Type B pancreatic cell (in vitro differentiated cells): ENCODE measurements at regions not wholly inside any gene's neighbourhood (a gene's known extent, or its start where the extent isn't known, plus 50 kb on each side); places are given as distances from the start of the nearest gene placed in this dataset.

ENCODE experiments used
- DNase-seq: peaks from one replicate; pipeline ENCODE4 v3.0.0; 2021; ENCODE audit warnings: mixed read lengths; ENCODE audit not compliant: unreplicated experiment; ENCODE audit errors: extremely low spot score
- H3K27ac Mint-ChIP-seq: 2 replicates; pipeline ENCODE4 v1.8.0; 2021; ENCODE audit warnings: mild to moderate bottlenecking, mixed read lengths
- H3K27me3 Mint-ChIP-seq: 2 replicates; pipeline ENCODE4 v1.8.0; 2021; ENCODE audit warnings: mixed read lengths
- H3K36me3 Mint-ChIP-seq: 2 replicates; pipeline ENCODE4 v1.8.0; 2021; ENCODE audit warnings: mixed read lengths
- H3K4me1 Mint-ChIP-seq: one replicate; pipeline ENCODE4 v1.8.0; 2021; ENCODE audit warnings: mixed read lengths; ENCODE audit not compliant: unreplicated experiment
- H3K4me3 Mint-ChIP-seq: 2 replicates; pipeline ENCODE4 v1.8.0; 2021; ENCODE audit warnings: mild to moderate bottlenecking, mixed read lengths
- H3K9me3 Mint-ChIP-seq: 2 replicates; pipeline ENCODE4 v1.8.0; 2021; ENCODE audit warnings: mixed read lengths
- TF ChIP-seq, protein P1 (sequence below): fragments of 200-600 bp; sonication (generic); conservative IDR thresholded peaks from 2 replicates; pipeline ENCODE4 v1.5.0; 2021; ENCODE audit warnings: antibody characterized with exemption, mild to moderate bottlenecking

- TF ChIP-seq, protein P1, sequence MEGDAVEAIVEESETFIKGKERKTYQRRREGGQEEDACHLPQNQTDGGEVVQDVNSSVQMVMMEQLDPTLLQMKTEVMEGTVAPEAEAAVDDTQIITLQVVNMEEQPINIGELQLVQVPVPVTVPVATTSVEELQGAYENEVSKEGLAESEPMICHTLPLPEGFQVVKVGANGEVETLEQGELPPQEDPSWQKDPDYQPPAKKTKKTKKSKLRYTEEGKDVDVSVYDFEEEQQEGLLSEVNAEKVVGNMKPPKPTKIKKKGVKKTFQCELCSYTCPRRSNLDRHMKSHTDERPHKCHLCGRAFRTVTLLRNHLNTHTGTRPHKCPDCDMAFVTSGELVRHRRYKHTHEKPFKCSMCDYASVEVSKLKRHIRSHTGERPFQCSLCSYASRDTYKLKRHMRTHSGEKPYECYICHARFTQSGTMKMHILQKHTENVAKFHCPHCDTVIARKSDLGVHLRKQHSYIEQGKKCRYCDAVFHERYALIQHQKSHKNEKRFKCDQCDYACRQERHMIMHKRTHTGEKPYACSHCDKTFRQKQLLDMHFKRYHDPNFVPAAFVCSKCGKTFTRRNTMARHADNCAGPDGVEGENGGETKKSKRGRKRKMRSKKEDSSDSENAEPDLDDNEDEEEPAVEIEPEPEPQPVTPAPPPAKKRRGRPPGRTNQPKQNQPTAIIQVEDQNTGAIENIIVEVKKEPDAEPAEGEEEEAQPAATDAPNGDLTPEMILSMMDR: no peak
- H3K9me3 Mint-ChIP-seq: no peaks in the 10 kb centered on the region
- H3K4me1 Mint-ChIP-seq: peaks cover 14% of the 10 kb centered on the region
- H3K4me3 Mint-ChIP-seq: no peak overlapping the region
- peaks cover 31% of the 10 kb centered on the region for H3K27me3 Mint-ChIP-seq
- no peak for DNase-seq
- H3K27ac Mint-ChIP-seq: no peak overlapping the region
- H3K36me3 Mint-ChIP-seq: no peaks in the 10 kb centered on the region
These were observed 130.6 kb upstream of the NKX1-1 start for GRCh38 chr4:1536579-1537409.

GRCh38 chr4:1535926-1536578 lies 129.8 kb upstream of the NKX1-1 start:
- H3K27me3 Mint-ChIP-seq: peaks cover 36% of the 10 kb centered on the region
- no peak overlapping the region for H3K27ac Mint-ChIP-seq
- H3K4me3 Mint-ChIP-seq: no peak overlapping the region
- H3K9me3 Mint-ChIP-seq: no peaks in the 10 kb centered on the region
- TF ChIP-seq, protein P1: no peak
- peaks cover 14% of the 10 kb centered on the region for H3K4me1 Mint-ChIP-seq
- H3K36me3 Mint-ChIP-seq: no peaks in the 10 kb centered on the region
- no peak for DNase-seq

- DNase-seq: no peak
- TF ChIP-seq, protein P1: no peak
- no peak overlapping the region for H3K27ac Mint-ChIP-seq
- H3K9me3 Mint-ChIP-seq: no peaks in the 10 kb centered on the region
- no peak overlapping the region for H3K4me3 Mint-ChIP-seq
- no peaks in the 10 kb centered on the region for H3K36me3 Mint-ChIP-seq
- peaks cover 41% of the 10 kb centered on the region for H3K27me3 Mint-ChIP-seq
- peaks cover 14% of the 10 kb centered on the region for H3K4me1 Mint-ChIP-seq
These were observed 128.8 kb upstream of the NKX1-1 start for GRCh38 chr4:1534876-1535526.

GRCh38 chr4:1534095-1534872 lies 128.0 kb upstream of the NKX1-1 start:
- H3K27me3 Mint-ChIP-seq: peaks cover 44% of the 10 kb centered on the region
- TF ChIP-seq, protein P1: no peak
- H3K27ac Mint-ChIP-seq: no peak overlapping the region
- no peak overlapping the region for H3K4me3 Mint-ChIP-seq
- no peak for DNase-seq
- no peaks in the 10 kb centered on the region for H3K9me3 Mint-ChIP-seq
- peaks cover 10% of the 10 kb centered on the region for H3K4me1 Mint-ChIP-seq
- H3K36me3 Mint-ChIP-seq: no peaks in the 10 kb centered on the region

DNA sequence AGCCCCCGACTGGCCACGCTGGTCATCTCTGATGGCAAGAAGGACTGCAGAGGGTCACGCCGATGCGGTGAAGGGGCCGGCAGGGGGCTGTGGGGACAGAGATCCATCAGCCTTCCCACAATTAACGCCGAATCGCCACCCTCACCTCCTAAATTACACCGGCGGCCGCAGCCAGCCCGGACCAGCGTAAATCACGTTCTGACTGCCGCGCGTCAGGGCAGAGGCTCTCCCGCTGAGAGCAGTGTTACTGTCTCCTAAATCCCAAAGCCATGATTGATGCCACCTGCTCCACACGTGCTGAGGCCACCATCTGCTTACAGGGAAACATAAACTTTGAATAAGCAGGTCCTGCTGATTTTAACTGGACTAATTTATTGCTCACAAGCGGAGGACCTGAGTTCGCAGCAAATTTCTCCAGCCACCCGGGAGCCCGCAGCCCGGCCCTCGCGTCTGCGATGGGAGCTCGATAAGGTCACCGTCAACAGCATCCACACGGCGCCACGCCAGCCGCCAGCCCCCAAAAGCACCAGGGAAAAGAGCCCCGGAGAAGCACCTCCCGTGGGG lies 127.3 kb upstream of the NKX1-1 start:
- no peaks in the 10 kb centered on the region for H3K9me3 Mint-ChIP-seq
- TF ChIP-seq, protein P1: no peak

More for the DNA sequence above, 127.3 kb upstream of the NKX1-1 start:
- no peak for DNase-seq
- H3K27me3 Mint-ChIP-seq: peaks cover 49% of the 10 kb centered on the region
- H3K36me3 Mint-ChIP-seq: no peaks in the 10 kb centered on the region
- no peak overlapping the region for H3K27ac Mint-ChIP-seq
- peaks cover 10% of the 10 kb centered on the region for H3K4me1 Mint-ChIP-seq
- H3K4me3 Mint-ChIP-seq: no peak overlapping the region
